ENCODE measurements at regions not wholly inside any gene's neighbourhood (a gene's known extent, or its start where the extent isn't known, plus 50 kb on each side); places are given as distances from the start of the nearest gene placed in this dataset.

DNA sequence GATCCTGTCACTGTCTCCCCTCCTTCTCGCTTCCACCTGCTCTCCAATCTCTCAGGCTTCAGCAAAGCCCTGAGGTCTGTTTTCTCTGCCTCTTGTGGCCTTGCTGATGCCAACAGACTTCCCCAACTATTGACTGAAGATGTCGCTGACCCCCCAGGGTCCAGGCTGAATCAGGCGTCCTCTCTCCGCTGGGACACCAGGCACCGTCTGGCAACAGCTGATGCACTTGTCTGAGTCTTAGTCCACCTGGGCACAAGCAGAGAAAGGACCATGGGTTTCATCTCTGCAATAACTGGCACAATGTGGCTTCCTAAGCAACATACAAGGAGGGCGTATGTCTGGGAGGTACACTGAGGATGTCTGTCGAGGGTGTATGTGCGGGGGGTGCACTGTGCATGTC, 248.7 kb upstream of the MYT1L start:
- Histone ChIP-seq H3K9me3 (ENCODE audit: severe bottlenecking) (no peaks in the 10 kb centered on the region), H3K36me3 (no peaks in the 10 kb centered on the region), H3K4me3 (ENCODE audit: low read depth, low read length) (no peak overlapping the region), H3K27me3 (ENCODE audit: insufficient read depth, low read depth, severe bottlenecking) (peaks cover 35% of the 10 kb centered on the region), H3K27ac (no peak overlapping the region)
- TF ChIP-seq, protein P1, sequence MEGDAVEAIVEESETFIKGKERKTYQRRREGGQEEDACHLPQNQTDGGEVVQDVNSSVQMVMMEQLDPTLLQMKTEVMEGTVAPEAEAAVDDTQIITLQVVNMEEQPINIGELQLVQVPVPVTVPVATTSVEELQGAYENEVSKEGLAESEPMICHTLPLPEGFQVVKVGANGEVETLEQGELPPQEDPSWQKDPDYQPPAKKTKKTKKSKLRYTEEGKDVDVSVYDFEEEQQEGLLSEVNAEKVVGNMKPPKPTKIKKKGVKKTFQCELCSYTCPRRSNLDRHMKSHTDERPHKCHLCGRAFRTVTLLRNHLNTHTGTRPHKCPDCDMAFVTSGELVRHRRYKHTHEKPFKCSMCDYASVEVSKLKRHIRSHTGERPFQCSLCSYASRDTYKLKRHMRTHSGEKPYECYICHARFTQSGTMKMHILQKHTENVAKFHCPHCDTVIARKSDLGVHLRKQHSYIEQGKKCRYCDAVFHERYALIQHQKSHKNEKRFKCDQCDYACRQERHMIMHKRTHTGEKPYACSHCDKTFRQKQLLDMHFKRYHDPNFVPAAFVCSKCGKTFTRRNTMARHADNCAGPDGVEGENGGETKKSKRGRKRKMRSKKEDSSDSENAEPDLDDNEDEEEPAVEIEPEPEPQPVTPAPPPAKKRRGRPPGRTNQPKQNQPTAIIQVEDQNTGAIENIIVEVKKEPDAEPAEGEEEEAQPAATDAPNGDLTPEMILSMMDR (IDR thresholded peaks at IDR 0.05; ENCODE audit: low read depth, low read length): no peak
- DNase-seq: no peak

DNA sequence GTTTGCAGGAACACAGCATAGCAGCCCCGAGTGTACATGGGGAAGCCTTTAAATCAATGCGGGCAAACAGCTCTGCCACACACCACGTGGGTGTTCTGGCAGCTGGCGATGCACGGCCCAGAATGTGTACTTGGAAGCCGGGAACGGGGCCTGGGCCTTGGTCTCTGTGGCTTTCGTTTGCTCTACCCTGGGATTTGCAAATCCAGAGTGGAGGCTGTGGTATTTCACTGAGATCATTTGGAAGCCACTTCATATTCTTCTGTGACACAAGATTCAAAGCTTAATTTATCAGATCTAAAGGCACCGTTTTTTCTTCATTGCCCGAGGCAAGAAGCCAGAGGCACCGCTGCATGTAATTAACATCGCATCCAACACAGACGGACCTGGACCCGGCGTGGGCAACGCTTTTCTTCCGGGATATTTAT, 246.3 kb upstream of the MYT1L start:
- TF ChIP-seq, protein P1 (IDR thresholded peaks at IDR 0.05; ENCODE audit: low read depth, low read length): no peak
- Histone ChIP-seq H3K27ac (no peak overlapping the region), H3K9me3 (ENCODE audit: severe bottlenecking) (no peaks in the 10 kb centered on the region), H3K4me3 (ENCODE audit: low read depth, low read length) (no peak overlapping the region), H3K27me3 (ENCODE audit: insufficient read depth, low read depth, severe bottlenecking) (peaks cover 22% of the 10 kb centered on the region), H3K36me3 (no peaks in the 10 kb centered on the region)
- no peak for DNase-seq

DNA sequence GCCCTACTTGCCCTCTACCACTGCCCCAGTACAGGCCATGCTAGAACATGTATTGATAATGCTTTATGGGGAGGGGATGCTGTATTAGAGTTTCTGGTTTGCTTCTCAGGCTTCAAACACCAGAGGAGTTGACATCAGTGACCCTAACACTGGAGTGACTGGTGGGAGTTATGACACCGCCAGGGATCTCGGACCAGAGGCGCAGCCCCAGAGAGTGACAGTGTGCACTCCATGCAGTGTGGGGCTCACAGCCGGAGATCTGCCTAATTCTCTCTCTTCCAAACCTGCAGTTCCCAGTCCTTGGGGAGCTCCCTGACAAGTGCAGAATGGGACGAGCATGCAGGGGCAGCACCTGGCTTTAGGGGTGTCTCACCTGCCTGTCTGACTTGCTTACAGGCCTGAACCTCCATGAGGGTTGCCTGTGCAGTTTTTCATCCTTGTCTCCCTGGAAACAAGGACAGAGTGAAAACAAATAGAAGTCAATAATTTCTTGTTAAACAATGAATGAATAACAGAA, 244.9 kb upstream of the MYT1L start:
- H3K9me3 ChIP-seq (ENCODE audit: severe bottlenecking): no peaks in the 10 kb centered on the region
- no peak overlapping the region for H3K4me3 ChIP-seq (ENCODE audit: low read depth, low read length)
- TF ChIP-seq, protein P1 (IDR thresholded peaks at IDR 0.05; ENCODE audit: low read depth, low read length): no peak
- no peak for DNase-seq
- H3K27ac ChIP-seq: no peak overlapping the region
- H3K36me3 ChIP-seq: no peaks in the 10 kb centered on the region
- peaks cover 10% of the 10 kb centered on the region for H3K27me3 ChIP-seq (ENCODE audit: insufficient read depth, low read depth, severe bottlenecking)

DNA sequence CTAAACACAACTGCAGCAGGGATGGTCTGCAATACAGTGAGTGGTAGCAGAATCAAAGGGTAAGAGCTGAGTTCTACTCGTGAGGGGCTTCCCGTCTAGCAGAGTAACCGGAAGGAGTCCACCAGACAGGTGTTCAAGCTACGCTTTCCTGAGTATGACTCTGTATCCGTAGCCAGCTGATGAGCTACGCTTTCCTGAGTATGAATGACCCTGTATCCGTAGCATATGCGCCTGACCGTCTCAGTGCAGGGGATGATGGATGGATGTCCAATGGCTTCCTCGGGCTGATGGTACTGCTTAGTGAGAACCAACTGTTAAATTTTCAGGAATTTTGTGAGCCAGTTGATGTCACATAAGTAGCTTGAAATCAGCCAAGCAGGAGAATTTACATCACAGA, 244.1 kb upstream of the MYT1L start:
- Histone ChIP-seq H3K27ac (no peak overlapping the region), H3K36me3 (no peaks in the 10 kb centered on the region), H3K4me3 (ENCODE audit: low read depth, low read length) (no peak overlapping the region), H3K9me3 (ENCODE audit: severe bottlenecking) (no peaks in the 10 kb centered on the region), H3K27me3 (ENCODE audit: insufficient read depth, low read depth, severe bottlenecking) (peaks cover 10% of the 10 kb centered on the region)
- TF ChIP-seq, protein P1 (IDR thresholded peaks at IDR 0.05; ENCODE audit: low read depth, low read length): no peak
- no peak for DNase-seq

DNA sequence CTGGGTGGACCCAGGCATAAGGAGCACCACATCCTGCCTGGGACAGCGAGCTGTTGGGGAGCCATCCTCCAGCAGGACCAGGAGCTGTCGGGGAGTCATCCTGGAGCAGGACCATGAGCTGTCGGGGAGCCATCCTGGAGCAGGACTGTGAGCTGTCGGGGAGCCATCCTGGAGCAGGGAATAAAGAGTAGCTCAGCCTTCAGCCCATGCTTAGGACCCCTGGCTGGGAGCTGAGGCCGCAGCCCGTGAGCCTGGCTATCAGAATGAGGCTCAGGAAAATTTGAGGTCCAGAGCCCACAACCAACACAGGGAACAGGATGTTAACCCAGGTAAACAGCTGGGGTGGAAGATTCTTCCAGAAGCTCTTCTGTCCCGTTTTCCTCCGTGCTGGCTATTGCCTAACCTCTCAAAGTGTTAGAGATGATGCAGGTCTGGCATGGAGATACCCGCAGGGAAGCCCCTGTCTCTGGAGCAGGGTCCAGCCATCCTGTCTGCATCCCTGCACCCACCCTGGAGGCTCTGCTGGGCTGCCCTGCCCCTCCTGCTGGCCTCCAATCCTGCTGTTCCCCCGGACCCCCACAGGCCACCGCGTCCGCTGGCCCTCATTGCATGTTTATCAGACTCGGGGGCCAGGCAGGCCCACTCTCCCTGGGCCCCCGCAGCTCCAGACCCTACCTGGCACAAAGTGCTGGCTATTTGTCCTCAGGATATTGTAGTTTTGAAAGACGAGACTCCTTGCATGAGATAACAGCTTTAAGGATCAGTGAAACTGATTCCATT, 243.5 kb upstream of the MYT1L start:
- no peaks in the 10 kb centered on the region for H3K9me3 ChIP-seq (ENCODE audit: severe bottlenecking)
- no peak overlapping the region for H3K27ac ChIP-seq
- H3K36me3 ChIP-seq: no peaks in the 10 kb centered on the region
- H3K27me3 ChIP-seq (ENCODE audit: insufficient read depth, low read depth, severe bottlenecking): peaks cover 8% of the 10 kb centered on the region
- no peak overlapping the region for H3K4me3 ChIP-seq (ENCODE audit: low read depth, low read length)
- no peak for DNase-seq
- TF ChIP-seq, protein P1 (IDR thresholded peaks at IDR 0.05; ENCODE audit: low read depth, low read length): no peak

Measured in WERI-Rb-1 (cell line).